GM10266 (cell line): ENCODE measurements at regions not wholly inside any gene's neighbourhood (a gene's known extent, or its start where the extent isn't known, plus 50 kb on each side); places are given as distances from the start of the nearest gene placed in this dataset.

Experiments used
- DNase-seq: peaks from one replicate; pipeline ENCODE4 v3.0.0; 2012; ENCODE audit errors: extremely low spot score
- TF ChIP-seq, protein P1 (sequence below): IDR thresholded peaks from 2 replicates; pipeline ENCODE4 v1.5.1; 2012; ENCODE audit warnings: mild to moderate bottlenecking, low read depth; ENCODE audit not compliant: control insufficient read depth, insufficient read depth; ENCODE audit errors: missing control alignments

DNA sequence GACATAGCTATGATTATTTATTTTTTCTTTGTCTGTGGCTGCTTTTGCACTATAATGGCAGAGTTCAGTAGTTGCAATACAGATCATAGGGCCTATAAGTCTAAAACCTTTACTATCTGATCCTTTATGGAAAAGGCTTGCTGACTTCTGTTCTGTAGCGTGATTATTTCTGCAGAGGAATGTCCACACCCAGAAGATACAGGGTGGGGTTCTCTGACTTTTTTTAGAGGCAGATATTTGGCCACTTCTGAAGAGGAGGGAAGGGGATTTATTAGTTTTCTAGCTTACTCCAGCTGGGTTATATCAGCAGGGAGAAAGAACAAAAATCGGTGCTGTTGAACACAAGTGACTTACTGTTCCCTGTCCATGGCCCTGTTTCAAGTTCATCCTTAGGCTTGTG is 97.6 kb downstream of the RPE65 start:
- no peak for DNase-seq
- TF ChIP-seq, protein P1, sequence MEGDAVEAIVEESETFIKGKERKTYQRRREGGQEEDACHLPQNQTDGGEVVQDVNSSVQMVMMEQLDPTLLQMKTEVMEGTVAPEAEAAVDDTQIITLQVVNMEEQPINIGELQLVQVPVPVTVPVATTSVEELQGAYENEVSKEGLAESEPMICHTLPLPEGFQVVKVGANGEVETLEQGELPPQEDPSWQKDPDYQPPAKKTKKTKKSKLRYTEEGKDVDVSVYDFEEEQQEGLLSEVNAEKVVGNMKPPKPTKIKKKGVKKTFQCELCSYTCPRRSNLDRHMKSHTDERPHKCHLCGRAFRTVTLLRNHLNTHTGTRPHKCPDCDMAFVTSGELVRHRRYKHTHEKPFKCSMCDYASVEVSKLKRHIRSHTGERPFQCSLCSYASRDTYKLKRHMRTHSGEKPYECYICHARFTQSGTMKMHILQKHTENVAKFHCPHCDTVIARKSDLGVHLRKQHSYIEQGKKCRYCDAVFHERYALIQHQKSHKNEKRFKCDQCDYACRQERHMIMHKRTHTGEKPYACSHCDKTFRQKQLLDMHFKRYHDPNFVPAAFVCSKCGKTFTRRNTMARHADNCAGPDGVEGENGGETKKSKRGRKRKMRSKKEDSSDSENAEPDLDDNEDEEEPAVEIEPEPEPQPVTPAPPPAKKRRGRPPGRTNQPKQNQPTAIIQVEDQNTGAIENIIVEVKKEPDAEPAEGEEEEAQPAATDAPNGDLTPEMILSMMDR, result no peak

GRCh38 chr1:68347415-68347814 is 102.3 kb downstream of the RPE65 start:
- DNase-seq, result peak; percentile 12
- TF ChIP-seq, protein P1, result no peak

GRCh38 chr1:68346188-68346808 is 103.5 kb downstream of the RPE65 start:
- TF ChIP-seq, protein P1, result peak; percentile 37
- no peak for DNase-seq

DNA sequence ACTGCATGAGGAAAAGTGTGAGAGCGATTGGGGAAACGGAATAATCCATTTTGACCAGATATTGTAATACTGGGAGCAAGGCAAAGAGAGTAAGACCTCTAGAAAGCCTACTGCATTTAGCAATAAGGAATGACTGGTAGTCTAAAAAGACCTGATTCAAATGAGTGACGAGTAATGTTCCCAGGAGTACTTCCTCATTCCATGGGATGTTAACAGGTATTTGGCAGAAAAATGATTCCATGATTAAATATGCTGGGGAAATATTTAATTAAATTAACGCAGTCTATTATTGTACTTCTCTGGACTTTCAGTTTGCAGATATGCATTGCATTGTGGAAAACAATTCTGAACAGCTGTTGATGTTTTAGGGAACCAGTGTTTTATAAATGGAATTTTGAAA is 105.5 kb downstream of the RPE65 start:
- DNase-seq, result no peak
- TF ChIP-seq, protein P1, result no peak

DNA sequence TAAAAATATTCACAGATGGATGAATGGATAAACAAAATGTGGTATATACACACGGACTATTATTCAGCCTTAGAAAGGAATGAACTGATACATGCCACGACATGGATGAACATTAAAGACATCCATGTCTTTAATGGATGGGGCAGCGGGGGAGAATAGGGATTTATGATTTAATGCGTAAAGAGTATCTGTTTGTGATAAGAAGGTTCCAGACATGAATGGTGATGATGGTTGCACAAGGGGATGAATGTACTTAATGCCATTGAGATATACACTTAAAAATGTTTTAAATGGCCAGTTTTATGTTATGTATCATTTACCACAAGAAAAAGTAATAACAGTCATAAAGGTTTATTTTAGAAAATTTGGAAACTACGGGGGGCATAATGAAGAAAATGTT is 108.6 kb upstream of the WLS start:
- TF ChIP-seq, protein P1, result no peak
- no peak for DNase-seq

DNA sequence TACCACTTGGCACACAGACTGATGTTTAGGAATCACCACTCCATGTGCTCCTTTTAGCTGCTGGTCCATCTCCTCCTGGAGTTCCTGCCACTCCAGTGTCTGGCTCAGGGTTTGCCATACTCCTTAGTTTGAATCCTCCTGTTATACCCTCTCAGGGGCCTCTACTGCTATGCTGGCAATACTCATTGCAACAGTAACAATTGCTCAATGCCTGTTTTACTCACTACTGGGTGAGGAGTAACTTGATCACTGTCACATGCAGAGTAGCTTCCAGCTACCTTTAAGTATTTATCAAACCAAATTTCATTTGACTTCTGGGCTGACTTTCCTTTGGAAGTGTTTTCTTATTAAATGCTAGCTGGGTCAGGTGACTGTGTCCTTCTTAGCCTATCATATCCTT is 107.2 kb upstream of the WLS start:
- TF ChIP-seq, protein P1, result no peak
- no peak for DNase-seq

DNA sequence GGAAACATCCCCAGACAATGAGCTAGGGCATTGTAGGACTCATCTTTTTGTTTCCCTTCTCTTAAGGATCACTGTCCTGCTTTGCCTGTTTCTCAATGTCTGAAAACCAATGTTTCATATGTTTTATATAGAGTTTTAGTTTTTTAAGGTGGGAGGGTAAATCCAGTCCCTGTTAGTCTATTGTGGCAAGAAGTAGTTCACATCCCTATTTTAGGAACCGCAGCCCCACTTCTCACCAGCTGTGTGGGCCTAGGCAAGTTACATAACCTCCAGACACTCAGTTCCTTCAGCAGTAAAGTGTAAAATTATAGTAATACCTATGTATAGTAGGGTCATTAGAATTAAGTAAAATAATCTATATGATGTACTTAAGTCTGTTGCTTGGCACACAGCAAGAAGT is 105.8 kb upstream of the WLS start:
- no peak for DNase-seq
- TF ChIP-seq, protein P1, result no peak
